Type B pancreatic cell (in vitro differentiated cells): ENCODE measurements at regions not wholly inside any gene's neighbourhood (a gene's known extent, or its start where the extent isn't known, plus 50 kb on each side); places are given as distances from the start of the nearest gene placed in this dataset.

ENCODE experiments used
- DNase-seq: peaks from one replicate; pipeline ENCODE4 v3.0.0; 2021; ENCODE audit warnings: mixed read lengths; ENCODE audit not compliant: unreplicated experiment; ENCODE audit errors: extremely low spot score
- H3K27ac Mint-ChIP-seq: 2 replicates; pipeline ENCODE4 v1.8.0; 2021; ENCODE audit warnings: mild to moderate bottlenecking, mixed read lengths
- H3K27me3 Mint-ChIP-seq: 2 replicates; pipeline ENCODE4 v1.8.0; 2021; ENCODE audit warnings: mixed read lengths
- H3K36me3 Mint-ChIP-seq: 2 replicates; pipeline ENCODE4 v1.8.0; 2021; ENCODE audit warnings: mixed read lengths
- H3K4me1 Mint-ChIP-seq: one replicate; pipeline ENCODE4 v1.8.0; 2021; ENCODE audit warnings: mixed read lengths; ENCODE audit not compliant: unreplicated experiment
- H3K4me3 Mint-ChIP-seq: 2 replicates; pipeline ENCODE4 v1.8.0; 2021; ENCODE audit warnings: mild to moderate bottlenecking, mixed read lengths
- H3K9me3 Mint-ChIP-seq: 2 replicates; pipeline ENCODE4 v1.8.0; 2021; ENCODE audit warnings: mixed read lengths
- TF ChIP-seq, protein P1 (sequence below): fragments of 200-600 bp; sonication (generic); conservative IDR thresholded peaks from 2 replicates; pipeline ENCODE4 v1.5.0; 2021; ENCODE audit warnings: antibody characterized with exemption, mild to moderate bottlenecking

DNA sequence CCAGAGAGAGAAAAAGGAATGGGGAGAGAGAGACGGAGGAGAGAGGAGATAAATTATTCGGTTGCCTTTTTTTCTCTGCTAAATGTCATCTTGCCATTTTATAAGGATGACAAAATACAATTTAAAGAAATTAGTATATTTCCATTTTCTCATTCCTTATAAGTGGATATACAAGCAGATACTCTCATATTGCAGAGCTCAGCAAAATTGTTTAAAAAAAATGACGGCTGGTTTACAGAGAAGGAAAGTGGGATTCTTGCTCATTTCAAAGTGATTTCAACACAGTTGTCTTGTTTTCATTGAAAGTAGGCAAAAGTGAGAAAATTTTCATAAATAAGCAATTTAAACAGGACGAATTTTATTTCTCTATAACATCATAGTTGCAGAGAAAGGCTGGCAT, 641.9 kb upstream of the CDH6 start:
- no peak for DNase-seq
- H3K27me3 Mint-ChIP-seq = no peaks in the 10 kb centered on the region
- no peak overlapping the region for H3K4me3 Mint-ChIP-seq

DNA sequence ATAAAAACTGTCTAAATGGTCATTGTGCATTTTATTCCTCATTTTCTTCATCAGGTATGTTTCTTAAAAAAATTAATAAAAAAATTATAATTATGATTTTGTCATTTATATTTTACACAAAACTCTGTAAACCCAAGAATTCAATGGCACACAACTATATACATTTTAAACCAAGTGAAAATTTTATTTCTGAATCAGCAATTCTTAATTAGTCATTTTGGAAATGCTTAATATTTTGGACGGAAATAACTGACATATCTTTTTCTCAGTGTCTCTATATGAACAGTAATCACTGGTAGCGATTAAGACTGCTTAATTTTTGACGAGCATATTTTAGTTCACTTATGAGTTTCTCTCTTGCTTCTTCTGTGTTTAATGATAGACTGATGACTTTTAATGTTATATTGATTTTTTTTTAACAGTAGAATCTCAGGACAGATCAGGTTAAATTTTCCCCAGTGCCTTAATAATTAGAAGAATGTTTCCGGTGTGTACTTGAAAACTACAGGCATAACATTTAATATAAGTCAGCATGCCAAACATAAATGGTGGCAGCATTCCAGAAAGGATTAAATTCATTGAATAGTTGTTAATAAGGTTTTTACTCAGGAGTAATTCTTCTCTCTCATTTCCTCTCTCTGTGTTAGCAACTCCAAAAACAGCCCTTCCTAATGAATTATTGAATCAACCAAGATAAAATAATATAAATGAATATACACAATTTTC, 644.7 kb upstream of the CDH6 start:
- TF ChIP-seq, protein P1, sequence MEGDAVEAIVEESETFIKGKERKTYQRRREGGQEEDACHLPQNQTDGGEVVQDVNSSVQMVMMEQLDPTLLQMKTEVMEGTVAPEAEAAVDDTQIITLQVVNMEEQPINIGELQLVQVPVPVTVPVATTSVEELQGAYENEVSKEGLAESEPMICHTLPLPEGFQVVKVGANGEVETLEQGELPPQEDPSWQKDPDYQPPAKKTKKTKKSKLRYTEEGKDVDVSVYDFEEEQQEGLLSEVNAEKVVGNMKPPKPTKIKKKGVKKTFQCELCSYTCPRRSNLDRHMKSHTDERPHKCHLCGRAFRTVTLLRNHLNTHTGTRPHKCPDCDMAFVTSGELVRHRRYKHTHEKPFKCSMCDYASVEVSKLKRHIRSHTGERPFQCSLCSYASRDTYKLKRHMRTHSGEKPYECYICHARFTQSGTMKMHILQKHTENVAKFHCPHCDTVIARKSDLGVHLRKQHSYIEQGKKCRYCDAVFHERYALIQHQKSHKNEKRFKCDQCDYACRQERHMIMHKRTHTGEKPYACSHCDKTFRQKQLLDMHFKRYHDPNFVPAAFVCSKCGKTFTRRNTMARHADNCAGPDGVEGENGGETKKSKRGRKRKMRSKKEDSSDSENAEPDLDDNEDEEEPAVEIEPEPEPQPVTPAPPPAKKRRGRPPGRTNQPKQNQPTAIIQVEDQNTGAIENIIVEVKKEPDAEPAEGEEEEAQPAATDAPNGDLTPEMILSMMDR = no peak
- Mint-ChIP-seq H3K9me3 (no peaks in the 10 kb centered on the region), H3K4me3 (no peak overlapping the region), H3K27ac (no peak overlapping the region), H3K4me1 (no peaks in the 10 kb centered on the region), H3K36me3 (no peaks in the 10 kb centered on the region), H3K27me3 (no peaks in the 10 kb centered on the region)
- no peak for DNase-seq

More for the DNA sequence above, 641.9 kb upstream of the CDH6 start:
- Mint-ChIP-seq H3K9me3 (no peaks in the 10 kb centered on the region), H3K27ac (no peak overlapping the region), H3K4me1 (no peaks in the 10 kb centered on the region), H3K36me3 (no peaks in the 10 kb centered on the region)
- TF ChIP-seq, protein P1 = no peak

GRCh38 chr5:30540150-30540549, 653.3 kb upstream of the CDH6 start:
- DNase-seq = no peak
- Mint-ChIP-seq H3K27ac (no peak overlapping the region), H3K27me3 (no peaks in the 10 kb centered on the region), H3K4me3 (no peak overlapping the region), H3K9me3 (no peaks in the 10 kb centered on the region), H3K4me1 (no peaks in the 10 kb centered on the region), H3K36me3 (no peaks in the 10 kb centered on the region)
- TF ChIP-seq, protein P1 = no peak

GRCh38 chr5:30539004-30539634, 654.4 kb upstream of the CDH6 start:
- no peaks in the 10 kb centered on the region for H3K9me3 Mint-ChIP-seq
- TF ChIP-seq, protein P1 = no peak
- no peak for DNase-seq
- H3K4me3 Mint-ChIP-seq = no peak overlapping the region
- H3K36me3 Mint-ChIP-seq = no peaks in the 10 kb centered on the region
- no peak overlapping the region for H3K27ac Mint-ChIP-seq
- H3K27me3 Mint-ChIP-seq = no peaks in the 10 kb centered on the region
- H3K4me1 Mint-ChIP-seq = no peaks in the 10 kb centered on the region

GRCh38 chr5:30525353-30525752, 668.1 kb upstream of the CDH6 start:
- Mint-ChIP-seq H3K9me3 (no peaks in the 10 kb centered on the region), H3K4me3 (no peak overlapping the region), H3K4me1 (no peaks in the 10 kb centered on the region), H3K27ac (no peak overlapping the region), H3K27me3 (no peaks in the 10 kb centered on the region), H3K36me3 (no peaks in the 10 kb centered on the region)
- no peak for DNase-seq
- TF ChIP-seq, protein P1 = no peak
